ENCODE measurements at regions not wholly inside any gene's neighbourhood (a gene's known extent, or its start where the extent isn't known, plus 50 kb on each side); places are given as distances from the start of the nearest gene placed in this dataset.

- H3K9ac ChIP-seq (ENCODE audit: low read length in 5 of 5): no peak overlapping the region
- H3K4me3 ChIP-seq (ENCODE audit: low read depth in 1 of 5, low read length in 5 of 5): no peak overlapping the region
- no peaks in the 10 kb centered on the region for H3K4me1 ChIP-seq (ENCODE audit: control insufficient read depth in 5 of 5, insufficient read depth in 5 of 5, low read length in 5 of 5)
- H3K9me3 ChIP-seq (ENCODE audit: control insufficient read depth in 5 of 5, low read length in 5 of 5): peaks cover 0 to 5% (median 0%) of the 10 kb centered on the region in 5 donors
- no peaks in the 10 kb centered on the region for H3K27me3 ChIP-seq (ENCODE audit: control insufficient read depth in 5 of 5, insufficient read depth in 4 of 5, low read length in 5 of 5)
- no peaks in the 10 kb centered on the region for H3K36me3 ChIP-seq (ENCODE audit: control insufficient read depth in 5 of 5, insufficient read depth in 5 of 5, low read length in 5 of 5)
- H3K27ac ChIP-seq (ENCODE audit: low read depth, low read length): no peak overlapping the region
Observed at GRCh38 chr6:9890893-9891292, 524.0 kb downstream of the TFAP2A start.

GRCh38 chr6:9890469-9890868 is 524.4 kb downstream of the TFAP2A start:
- Histone ChIP-seq H3K9ac (ENCODE audit: low read length in 5 of 5) (no peak overlapping the region), H3K27me3 (ENCODE audit: control insufficient read depth in 5 of 5, insufficient read depth in 4 of 5, low read length in 5 of 5) (no peaks in the 10 kb centered on the region), H3K4me3 (ENCODE audit: low read depth in 1 of 5, low read length in 5 of 5) (no peak overlapping the region)

GRCh38 chr6:9878535-9878934 is 536.3 kb downstream of the TFAP2A start:
- peaks cover 0 to 9% (median 7%) of the 10 kb centered on the region in 5 donors for H3K9me3 ChIP-seq (ENCODE audit: control insufficient read depth in 5 of 5, low read length in 5 of 5)

More at GRCh38 chr6:9890469-9890868, 524.4 kb downstream of the TFAP2A start:
- no peaks in the 10 kb centered on the region for H3K36me3 ChIP-seq (ENCODE audit: control insufficient read depth in 5 of 5, insufficient read depth in 5 of 5, low read length in 5 of 5)
- H3K4me1 ChIP-seq (ENCODE audit: control insufficient read depth in 5 of 5, insufficient read depth in 5 of 5, low read length in 5 of 5): no peaks in the 10 kb centered on the region
- no peak overlapping the region for H3K27ac ChIP-seq (ENCODE audit: low read depth, low read length)
- peaks cover 0 to 5% (median 0%) of the 10 kb centered on the region in 5 donors for H3K9me3 ChIP-seq (ENCODE audit: control insufficient read depth in 5 of 5, low read length in 5 of 5)

GRCh38 chr6:9875605-9876353 is 539.1 kb downstream of the TFAP2A start:
- Histone ChIP-seq H3K4me3 (ENCODE audit: low read depth in 1 of 5, low read length in 5 of 5) (no peak overlapping the region), H3K4me1 (ENCODE audit: control insufficient read depth in 5 of 5, insufficient read depth in 5 of 5, low read length in 5 of 5) (no peaks in the 10 kb centered on the region)

More at GRCh38 chr6:9878535-9878934, 536.3 kb downstream of the TFAP2A start:
- Histone ChIP-seq H3K9ac (ENCODE audit: low read length in 5 of 5) (no peak overlapping the region), H3K27me3 (ENCODE audit: control insufficient read depth in 5 of 5, insufficient read depth in 4 of 5, low read length in 5 of 5) (no peaks in the 10 kb centered on the region), H3K4me1 (ENCODE audit: control insufficient read depth in 5 of 5, insufficient read depth in 5 of 5, low read length in 5 of 5) (no peaks in the 10 kb centered on the region), H3K27ac (ENCODE audit: low read depth, low read length) (no peak overlapping the region), H3K4me3 (ENCODE audit: low read depth in 1 of 5, low read length in 5 of 5) (no peak overlapping the region), H3K36me3 (ENCODE audit: control insufficient read depth in 5 of 5, insufficient read depth in 5 of 5, low read length in 5 of 5) (no peaks in the 10 kb centered on the region)

GRCh38 chr6:9862603-9863167 is 552.2 kb downstream of the TFAP2A start:
- Histone ChIP-seq H3K27ac (ENCODE audit: low read depth, low read length) (no peak overlapping the region), H3K4me3 (ENCODE audit: low read depth in 1 of 5, low read length in 5 of 5) (peak overlapping the region in 2 of 5 donors; percentile 8 to 14), H3K9ac (ENCODE audit: low read length in 5 of 5) (no peak overlapping the region), H3K4me1 (ENCODE audit: control insufficient read depth in 5 of 5, insufficient read depth in 5 of 5, low read length in 5 of 5) (no peaks in the 10 kb centered on the region), H3K36me3 (ENCODE audit: control insufficient read depth in 5 of 5, insufficient read depth in 5 of 5, low read length in 5 of 5) (no peaks in the 10 kb centered on the region), H3K9me3 (ENCODE audit: control insufficient read depth in 5 of 5, low read length in 5 of 5) (peaks cover 0 to 11% (median 7%) of the 10 kb centered on the region in 5 donors), H3K27me3 (ENCODE audit: control insufficient read depth in 5 of 5, insufficient read depth in 4 of 5, low read length in 5 of 5) (no peaks in the 10 kb centered on the region)

More at GRCh38 chr6:9875605-9876353, 539.1 kb downstream of the TFAP2A start:
- H3K9ac ChIP-seq (ENCODE audit: low read length in 5 of 5): no peak overlapping the region
- no peak overlapping the region for H3K27ac ChIP-seq (ENCODE audit: low read depth, low read length)
- H3K27me3 ChIP-seq (ENCODE audit: control insufficient read depth in 5 of 5, insufficient read depth in 4 of 5, low read length in 5 of 5): no peaks in the 10 kb centered on the region
- peaks cover 0 to 9% (median 2%) of the 10 kb centered on the region in 5 donors for H3K9me3 ChIP-seq (ENCODE audit: control insufficient read depth in 5 of 5, low read length in 5 of 5)
- no peaks in the 10 kb centered on the region for H3K36me3 ChIP-seq (ENCODE audit: control insufficient read depth in 5 of 5, insufficient read depth in 5 of 5, low read length in 5 of 5)

GRCh38 chr6:9851541-9852380 is 563.1 kb downstream of the TFAP2A start:
- Histone ChIP-seq H3K9ac (ENCODE audit: low read length in 5 of 5) (no peak overlapping the region), H3K27me3 (ENCODE audit: control insufficient read depth in 5 of 5, insufficient read depth in 4 of 5, low read length in 5 of 5) (no peaks in the 10 kb centered on the region), H3K9me3 (ENCODE audit: control insufficient read depth in 5 of 5, low read length in 5 of 5) (peaks cover 5 to 48% (median 34%) of the 10 kb centered on the region in 5 donors), H3K4me3 (ENCODE audit: low read depth in 1 of 5, low read length in 5 of 5) (peak overlapping the region in 1 of 5 donors; percentile 17), H3K36me3 (ENCODE audit: control insufficient read depth in 5 of 5, insufficient read depth in 5 of 5, low read length in 5 of 5) (no peaks in the 10 kb centered on the region), H3K27ac (ENCODE audit: low read depth, low read length) (no peak overlapping the region), H3K4me1 (ENCODE audit: control insufficient read depth in 5 of 5, insufficient read depth in 5 of 5, low read length in 5 of 5) (no peaks in the 10 kb centered on the region)

GRCh38 chr6:9851006-9851405 is 563.9 kb downstream of the TFAP2A start:
- Histone ChIP-seq H3K36me3 (ENCODE audit: control insufficient read depth in 5 of 5, insufficient read depth in 5 of 5, low read length in 5 of 5) (no peaks in the 10 kb centered on the region), H3K27me3 (ENCODE audit: control insufficient read depth in 5 of 5, insufficient read depth in 4 of 5, low read length in 5 of 5) (no peaks in the 10 kb centered on the region), H3K4me3 (ENCODE audit: low read depth in 1 of 5, low read length in 5 of 5) (no peak overlapping the region), H3K9ac (ENCODE audit: low read length in 5 of 5) (no peak overlapping the region), H3K9me3 (ENCODE audit: control insufficient read depth in 5 of 5, low read length in 5 of 5) (peaks cover 5 to 55% (median 38%) of the 10 kb centered on the region in 5 donors), H3K27ac (ENCODE audit: low read depth, low read length) (no peak overlapping the region), H3K4me1 (ENCODE audit: control insufficient read depth in 5 of 5, insufficient read depth in 5 of 5, low read length in 5 of 5) (no peaks in the 10 kb centered on the region)

GRCh38 chr6:9848094-9848493 is 566.8 kb downstream of the TFAP2A start:
- Histone ChIP-seq H3K4me1 (ENCODE audit: control insufficient read depth in 5 of 5, insufficient read depth in 5 of 5, low read length in 5 of 5) (no peaks in the 10 kb centered on the region), H3K9me3 (ENCODE audit: control insufficient read depth in 5 of 5, low read length in 5 of 5) (peaks cover 5 to 45% (median 34%) of the 10 kb centered on the region in 5 donors)

GRCh38 chr6:9841886-9842725 is 572.8 kb downstream of the TFAP2A start:
- no peak overlapping the region for H3K4me3 ChIP-seq (ENCODE audit: low read depth in 1 of 5, low read length in 5 of 5)
- no peak overlapping the region for H3K27ac ChIP-seq (ENCODE audit: low read depth, low read length)
- no peaks in the 10 kb centered on the region for H3K4me1 ChIP-seq (ENCODE audit: control insufficient read depth in 5 of 5, insufficient read depth in 5 of 5, low read length in 5 of 5)
- H3K9me3 ChIP-seq (ENCODE audit: control insufficient read depth in 5 of 5, low read length in 5 of 5): peaks cover under 1 to 18% (median 12%) of the 10 kb centered on the region in 5 donors
- H3K9ac ChIP-seq (ENCODE audit: low read length in 5 of 5): no peak overlapping the region
- H3K27me3 ChIP-seq (ENCODE audit: control insufficient read depth in 5 of 5, insufficient read depth in 4 of 5, low read length in 5 of 5): no peaks in the 10 kb centered on the region
- no peaks in the 10 kb centered on the region for H3K36me3 ChIP-seq (ENCODE audit: control insufficient read depth in 5 of 5, insufficient read depth in 5 of 5, low read length in 5 of 5)

More at GRCh38 chr6:9848094-9848493, 566.8 kb downstream of the TFAP2A start:
- no peak overlapping the region for H3K27ac ChIP-seq (ENCODE audit: low read depth, low read length)
- H3K4me3 ChIP-seq (ENCODE audit: low read depth in 1 of 5, low read length in 5 of 5): no peak overlapping the region
- no peaks in the 10 kb centered on the region for H3K27me3 ChIP-seq (ENCODE audit: control insufficient read depth in 5 of 5, insufficient read depth in 4 of 5, low read length in 5 of 5)
- no peaks in the 10 kb centered on the region for H3K36me3 ChIP-seq (ENCODE audit: control insufficient read depth in 5 of 5, insufficient read depth in 5 of 5, low read length in 5 of 5)
- H3K9ac ChIP-seq (ENCODE audit: low read length in 5 of 5): no peak overlapping the region

All from subcutaneous abdominal adipose tissue (tissue), 5 donors.